AG04449 (cell line): ENCODE measurements at regions not wholly inside any gene's neighbourhood (a gene's known extent, or its start where the extent isn't known, plus 50 kb on each side); places are given as distances from the start of the nearest gene placed in this dataset.

Source experiments
- CTCF ChIA-PET: fragments of 350-600 bp; formaldehyde crosslinking; extraction: SDS; loops from one replicate; lab custom pipeline; 2021; ENCODE audit warnings: antibody characterized with exemption; lab: Yijun Ruan, JAX
- POLR2A ChIA-PET: fragments of 400-600, 350-600 bp; formaldehyde crosslinking; extraction: SDS; loops from one replicate; lab custom pipeline; 2020; ENCODE audit warnings: antibody characterized with exemption, inconsistent platforms; lab: Yijun Ruan, JAX
- DNase-seq: peaks from one replicate; pipeline ENCODE4 v3.0.0-alpha.2; 2010; ENCODE audit warnings: low read depth, low spot score
- H3K4me3 ChIP-seq: 2 replicates; pipeline ENCODE4 v1.5.1; 2011; ENCODE audit warnings: low read depth, mild to moderate bottlenecking, control low read depth, low read length
- TF ChIP-seq, protein P1 (sequence below): IDR thresholded peaks from one replicate; pipeline ENCODE4 v1.5.1; 2011; ENCODE audit warnings: mild to moderate bottlenecking, moderate library complexity, low read length, control low read depth, inconsistent platforms; ENCODE audit not compliant: insufficient read depth; ENCODE audit errors: missing control alignments

- no peak for DNase-seq
- TF ChIP-seq, protein P1, sequence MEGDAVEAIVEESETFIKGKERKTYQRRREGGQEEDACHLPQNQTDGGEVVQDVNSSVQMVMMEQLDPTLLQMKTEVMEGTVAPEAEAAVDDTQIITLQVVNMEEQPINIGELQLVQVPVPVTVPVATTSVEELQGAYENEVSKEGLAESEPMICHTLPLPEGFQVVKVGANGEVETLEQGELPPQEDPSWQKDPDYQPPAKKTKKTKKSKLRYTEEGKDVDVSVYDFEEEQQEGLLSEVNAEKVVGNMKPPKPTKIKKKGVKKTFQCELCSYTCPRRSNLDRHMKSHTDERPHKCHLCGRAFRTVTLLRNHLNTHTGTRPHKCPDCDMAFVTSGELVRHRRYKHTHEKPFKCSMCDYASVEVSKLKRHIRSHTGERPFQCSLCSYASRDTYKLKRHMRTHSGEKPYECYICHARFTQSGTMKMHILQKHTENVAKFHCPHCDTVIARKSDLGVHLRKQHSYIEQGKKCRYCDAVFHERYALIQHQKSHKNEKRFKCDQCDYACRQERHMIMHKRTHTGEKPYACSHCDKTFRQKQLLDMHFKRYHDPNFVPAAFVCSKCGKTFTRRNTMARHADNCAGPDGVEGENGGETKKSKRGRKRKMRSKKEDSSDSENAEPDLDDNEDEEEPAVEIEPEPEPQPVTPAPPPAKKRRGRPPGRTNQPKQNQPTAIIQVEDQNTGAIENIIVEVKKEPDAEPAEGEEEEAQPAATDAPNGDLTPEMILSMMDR = no peak
- CTCF ChIA-PET = interaction anchor here (1.2 kb wide), 1 partner anchor 9 kb away, joined by 3 read pairs; no protein-coding TSS in a partner anchor
- H3K4me3 ChIP-seq = no peak overlapping the region
- POLR2A ChIA-PET = interaction anchor here (1.1 kb wide), 1 partner anchor 11 kb away, joined by 5 read pairs; no protein-coding TSS in a partner anchor
These were observed 183.9 kb downstream of the TOMM20 start for GRCh38 chr1:234944439-234945344.

- ChIA-PET CTCF (interaction anchor here (0.8 kb wide), 1 partner anchor 12 kb away, joined by 3 read pairs; no protein-coding TSS in a partner anchor), POLR2A (no interaction called here)
- no peak for DNase-seq
- no peak overlapping the region for H3K4me3 ChIP-seq
- TF ChIP-seq, protein P1 = no peak
These were observed 184.7 kb downstream of the TOMM20 start for GRCh38 chr1:234943836-234944402.

- no peak for DNase-seq
- ChIA-PET CTCF (no interaction called here), POLR2A (no interaction called here)
- H3K4me3 ChIP-seq = no peak overlapping the region
- TF ChIP-seq, protein P1 = no peak
These were observed 185.6 kb downstream of the TOMM20 start for GRCh38 chr1:234942879-234943506.

DNA sequence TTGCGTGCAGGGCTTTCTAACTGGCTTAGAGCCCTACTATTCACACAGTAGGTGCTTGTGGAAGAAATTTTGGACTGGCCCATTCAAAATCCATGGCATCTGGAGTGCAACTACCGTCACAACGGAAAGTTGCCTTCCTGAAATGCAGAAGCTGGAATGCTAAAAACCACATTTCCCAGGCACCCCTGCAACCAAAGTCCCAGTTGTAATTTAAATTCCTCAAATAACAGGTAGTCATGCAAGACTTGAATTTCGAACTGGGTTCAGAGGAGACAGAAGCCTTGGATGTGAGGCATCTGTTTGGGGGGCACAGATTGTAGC lies 186.7 kb downstream of the TOMM20 start:
- no peak for DNase-seq
- CTCF ChIA-PET = interaction anchor here (1.1 kb wide), 1 partner anchor 456 kb away, joined by 3 read pairs; no protein-coding TSS in a partner anchor
- TF ChIP-seq, protein P1 = no peak
- H3K4me3 ChIP-seq = no peak overlapping the region
- POLR2A ChIA-PET = no interaction called here

DNA sequence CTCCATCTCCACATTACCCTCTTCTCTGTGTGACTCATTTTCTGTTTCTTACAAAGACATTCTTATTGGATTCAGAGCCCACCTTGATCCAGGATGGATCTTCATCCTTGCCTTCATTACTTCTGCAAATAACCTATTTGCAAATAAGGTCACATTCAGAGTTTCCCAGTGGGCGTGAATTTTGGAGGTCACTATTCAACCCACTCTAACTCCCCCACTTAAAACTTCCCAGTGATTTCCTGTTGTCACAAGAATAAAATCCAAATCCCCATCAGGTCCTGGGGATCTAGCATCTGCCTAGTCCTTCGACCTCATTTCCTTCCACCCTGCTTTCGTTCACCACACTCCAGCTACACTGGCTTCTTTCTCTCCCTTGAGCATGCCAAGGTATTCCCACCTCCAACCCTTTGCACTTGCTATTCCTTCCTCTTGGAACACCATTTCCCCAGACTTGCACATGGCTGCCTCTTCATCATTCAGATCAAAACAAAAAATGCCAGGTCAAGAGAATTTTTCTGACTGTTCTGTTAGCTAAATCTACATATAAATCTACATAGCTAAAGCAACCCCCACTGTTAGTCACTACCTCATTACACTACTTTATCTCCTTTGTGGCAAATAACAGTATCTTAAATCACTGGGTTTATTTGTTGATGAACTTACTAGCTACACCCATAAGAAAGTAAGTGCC lies 187.2 kb downstream of the TOMM20 start:
- TF ChIP-seq, protein P1 = no peak
- ChIA-PET POLR2A (no interaction called here), CTCF (interaction anchor here (1.1 kb wide), 1 partner anchor 456 kb away, joined by 3 read pairs; no protein-coding TSS in a partner anchor)
- DNase-seq = no peak
- no peak overlapping the region for H3K4me3 ChIP-seq

DNA sequence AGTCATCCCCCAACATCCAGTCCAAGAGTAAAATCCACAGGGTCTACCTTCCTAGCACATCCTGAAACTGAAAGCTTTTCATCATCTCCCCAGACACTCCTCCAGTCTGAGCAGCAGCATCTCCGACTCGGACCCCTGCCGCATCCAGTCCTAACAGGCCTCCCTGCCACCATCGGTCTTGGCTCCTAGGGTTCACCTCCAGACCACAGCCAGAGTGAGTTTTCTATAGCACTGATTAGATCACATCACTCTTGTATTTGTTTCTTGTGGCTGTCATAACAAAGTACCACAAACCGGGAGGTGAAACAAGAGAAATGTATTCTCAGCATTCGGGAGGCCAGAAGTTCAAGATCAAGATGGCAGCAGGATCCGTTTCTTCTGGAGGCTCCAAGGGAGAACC lies 187.8 kb downstream of the TOMM20 start:
- ChIA-PET CTCF (no interaction called here), POLR2A (no interaction called here)
- no peak overlapping the region for H3K4me3 ChIP-seq
- TF ChIP-seq, protein P1 = no peak
- no peak for DNase-seq
